PFSK-1 (cell line): ENCODE measurements at regions not wholly inside any gene's neighbourhood (a gene's known extent, or its start where the extent isn't known, plus 50 kb on each side); places are given as distances from the start of the nearest gene placed in this dataset.

Experiments
- POLR2AphosphoS5 ChIP-seq: IDR thresholded peaks from 2 replicates; pipeline ENCODE4 v1.6.1; 2012; ENCODE audit warnings: low read depth, mild to moderate bottlenecking, control low read depth, low read length, moderate library complexity
- REST ChIP-seq, 2 experiments: IDR thresholded peaks; 2 replicates each; pipeline versions ENCODE4 v1.6.1 to v1.8.0; 2011 to 2012; ENCODE audit warnings: low read depth in 2 of 2, low read length in 2 of 2, control low read depth in 1 of 2, inconsistent platforms in 1 of 2, mild to moderate bottlenecking in 1 of 2, moderate library complexity in 1 of 2; ENCODE audit not compliant: insufficient read depth in 1 of 2
- SIN3A ChIP-seq: IDR thresholded peaks from 2 replicates; pipeline ENCODE4 v1.6.1; 2012; ENCODE audit warnings: mild to moderate bottlenecking, low read length, moderate library complexity, borderline replicate concordance; ENCODE audit not compliant: insufficient read depth
- TAF1 ChIP-seq: IDR thresholded peaks from 2 replicates; pipeline ENCODE4 v1.6.1; 2012; ENCODE audit warnings: low read length, control low read depth, borderline replicate concordance; ENCODE audit not compliant: insufficient read depth

GRCh38 chr11:70742553-70743291 is 344.4 kb downstream of the CTTN start:
- TF ChIP-seq TAF1, result no peak
- TF ChIP-seq SIN3A, result no peak
- no peak for TF ChIP-seq REST (IDR thresholded peaks at IDR 0.05; ENCODE audit: insufficient read depth in 1 of 2, low read depth in 2 of 2, low read length in 2 of 2)
- TF ChIP-seq POLR2AphosphoS5, result no peak
